ENCODE measurements at regions not wholly inside any gene's neighbourhood (a gene's known extent, or its start where the extent isn't known, plus 50 kb on each side); places are given as distances from the start of the nearest gene placed in this dataset.

DNA sequence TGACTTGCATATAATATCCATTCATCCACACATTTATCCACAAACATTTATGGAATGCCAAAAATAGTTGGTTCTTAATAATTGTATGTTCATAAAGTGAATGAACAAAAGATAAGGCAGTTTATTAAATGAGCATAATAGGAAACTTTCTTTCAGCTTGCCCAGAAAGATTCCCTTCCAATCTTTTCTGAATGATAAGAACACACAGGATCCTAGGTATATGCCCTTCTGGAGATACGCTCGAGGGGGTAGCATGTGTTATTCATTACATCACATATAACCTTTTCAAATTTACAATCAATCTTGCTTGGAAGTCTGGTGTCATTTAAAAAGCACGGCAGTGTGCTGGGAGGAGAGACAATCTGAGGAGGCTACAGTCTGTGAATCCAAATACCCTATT is 80.4 kb upstream of the PDK4 start:
- H3K9me3 Mint-ChIP-seq, result peaks cover 0 to 8% (median 1%) of the 10 kb centered on the region in 7 donors
- H3K4me3 ChIP-seq (ENCODE audit: low read depth, low read length), result no peak overlapping the region
- H3K27me3 Mint-ChIP-seq, result peaks cover 4% of the 10 kb centered on the region
- no peaks in the 10 kb centered on the region for H3K9me3 ChIP-seq (ENCODE audit: control insufficient read depth in 2 of 2, low read length in 2 of 2)
- H3K36me3 ChIP-seq (ENCODE audit: control insufficient read depth, insufficient read depth, low read length), result no peaks in the 10 kb centered on the region
- no peaks in the 10 kb centered on the region for H3K36me3 Mint-ChIP-seq
- H3K27ac Mint-ChIP-seq, result no peak overlapping the region
- H3K4me1 ChIP-seq (ENCODE audit: control insufficient read depth, insufficient read depth, low read length, poor library complexity, severe bottlenecking), result no peaks in the 10 kb centered on the region
- H3K4me1 Mint-ChIP-seq, result no peaks in the 10 kb centered on the region
- DNase-seq, result no peak
- no peak overlapping the region for H3K27ac ChIP-seq (ENCODE audit: insufficient read depth, low read length, poor library complexity, severe bottlenecking)
- H3K27me3 ChIP-seq (ENCODE audit: control insufficient read depth, insufficient read depth, low read length), result no peaks in the 10 kb centered on the region
- H3K4me3 Mint-ChIP-seq, result no peak overlapping the region
- no peak for ATAC-seq (ENCODE audit: low read depth in 2 of 2)

DNA sequence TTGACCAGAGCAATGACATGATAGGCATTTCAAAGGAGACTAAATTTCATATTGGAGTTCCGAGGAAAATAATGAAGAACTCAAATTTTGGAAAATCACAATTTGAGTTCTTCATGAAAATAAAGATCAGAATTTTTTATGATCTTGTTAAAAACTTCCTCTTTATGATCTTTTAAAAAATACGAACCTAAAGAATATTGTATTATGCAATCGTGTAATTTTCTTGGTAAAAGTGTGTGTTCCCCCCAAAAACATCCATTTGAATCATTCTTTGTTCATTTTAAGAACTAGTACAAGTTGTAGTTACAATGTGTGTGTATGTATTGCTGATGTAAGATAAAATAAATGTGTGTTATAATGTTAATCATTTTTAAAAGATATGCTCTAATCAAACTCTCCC is 79.3 kb upstream of the PDK4 start:
- peaks cover 0 to 5% (median 1%) of the 10 kb centered on the region in 7 donors for H3K9me3 Mint-ChIP-seq
- ATAC-seq (ENCODE audit: low read depth in 2 of 2), result no peak

DNA sequence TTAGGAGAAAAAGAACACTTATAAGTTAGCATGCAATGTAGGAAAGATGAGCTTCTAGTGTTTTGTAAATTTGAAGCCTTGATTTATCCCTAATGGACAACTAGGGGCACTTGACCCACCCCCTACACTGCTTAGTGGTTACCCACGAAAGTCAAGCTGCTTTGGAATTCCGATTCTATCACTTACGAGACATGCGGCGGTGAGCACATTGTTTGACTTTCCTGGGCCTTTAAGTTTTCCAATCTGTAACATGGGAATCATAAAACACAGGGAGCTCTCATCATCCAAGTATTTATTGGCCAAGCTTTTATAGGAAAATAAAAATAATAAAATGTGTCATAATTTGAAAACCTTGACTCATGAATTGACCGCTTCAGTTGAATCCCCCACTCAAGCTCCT is 78.7 kb upstream of the PDK4 start:
- H3K27ac ChIP-seq (ENCODE audit: insufficient read depth, low read length, poor library complexity, severe bottlenecking), result no peak overlapping the region
- no peaks in the 10 kb centered on the region for H3K4me1 ChIP-seq (ENCODE audit: control insufficient read depth, insufficient read depth, low read length, poor library complexity, severe bottlenecking)
- no peaks in the 10 kb centered on the region for H3K4me1 Mint-ChIP-seq
- H3K27ac Mint-ChIP-seq, result no peak overlapping the region
- DNase-seq, result no peak
- H3K27me3 Mint-ChIP-seq, result peaks cover 4% of the 10 kb centered on the region
- H3K9me3 ChIP-seq (ENCODE audit: control insufficient read depth in 2 of 2, low read length in 2 of 2), result no peaks in the 10 kb centered on the region
- H3K36me3 ChIP-seq (ENCODE audit: control insufficient read depth, insufficient read depth, low read length), result no peaks in the 10 kb centered on the region
- no peaks in the 10 kb centered on the region for H3K36me3 Mint-ChIP-seq
- ATAC-seq (ENCODE audit: low read depth in 2 of 2), result no peak
- H3K9me3 Mint-ChIP-seq, result peaks cover 0 to 5% (median 1%) of the 10 kb centered on the region in 7 donors
- no peaks in the 10 kb centered on the region for H3K27me3 ChIP-seq (ENCODE audit: control insufficient read depth, insufficient read depth, low read length)
- H3K4me3 ChIP-seq (ENCODE audit: low read depth, low read length), result no peak overlapping the region
- no peak overlapping the region for H3K4me3 Mint-ChIP-seq

More for the DNA sequence above, 79.3 kb upstream of the PDK4 start:
- H3K27me3 Mint-ChIP-seq, result peaks cover 4% of the 10 kb centered on the region
- H3K4me3 Mint-ChIP-seq, result no peak overlapping the region
- no peaks in the 10 kb centered on the region for H3K9me3 ChIP-seq (ENCODE audit: control insufficient read depth in 2 of 2, low read length in 2 of 2)
- no peak overlapping the region for H3K27ac Mint-ChIP-seq
- no peaks in the 10 kb centered on the region for H3K36me3 Mint-ChIP-seq
- H3K36me3 ChIP-seq (ENCODE audit: control insufficient read depth, insufficient read depth, low read length), result no peaks in the 10 kb centered on the region
- H3K27ac ChIP-seq (ENCODE audit: insufficient read depth, low read length, poor library complexity, severe bottlenecking), result no peak overlapping the region
- no peaks in the 10 kb centered on the region for H3K4me1 Mint-ChIP-seq
- no peaks in the 10 kb centered on the region for H3K4me1 ChIP-seq (ENCODE audit: control insufficient read depth, insufficient read depth, low read length, poor library complexity, severe bottlenecking)
- no peak overlapping the region for H3K4me3 ChIP-seq (ENCODE audit: low read depth, low read length)
- no peak for DNase-seq
- H3K27me3 ChIP-seq (ENCODE audit: control insufficient read depth, insufficient read depth, low read length), result no peaks in the 10 kb centered on the region

DNA sequence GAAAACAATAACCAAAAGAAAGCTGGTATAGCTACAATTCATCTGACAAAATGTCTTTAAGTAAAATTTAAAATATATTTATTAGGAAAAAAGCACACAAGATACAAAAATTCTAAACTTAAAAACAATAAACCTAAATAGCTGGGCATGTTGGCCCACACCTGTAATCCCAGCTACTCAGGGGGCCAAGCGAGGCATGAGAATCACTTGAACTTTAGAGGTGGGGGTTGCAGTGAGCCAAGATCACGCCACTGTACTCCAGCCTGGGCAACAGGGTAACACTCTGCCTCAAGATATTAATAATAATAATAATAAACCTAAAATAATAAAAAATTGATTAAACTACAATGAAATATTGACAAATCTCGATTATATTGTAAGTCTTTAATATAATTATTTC is 77.8 kb upstream of the PDK4 start:
- Mint-ChIP-seq H3K27me3 (peaks cover 4% of the 10 kb centered on the region), H3K4me1 (no peaks in the 10 kb centered on the region), H3K36me3 (no peaks in the 10 kb centered on the region), H3K27ac (no peak overlapping the region), H3K9me3 (peaks cover 0 to 4% (median under 1%) of the 10 kb centered on the region in 7 donors), H3K4me3 (no peak overlapping the region)
- no peaks in the 10 kb centered on the region for H3K4me1 ChIP-seq (ENCODE audit: control insufficient read depth, insufficient read depth, low read length, poor library complexity, severe bottlenecking)
- H3K27me3 ChIP-seq (ENCODE audit: control insufficient read depth, insufficient read depth, low read length), result no peaks in the 10 kb centered on the region
- no peak overlapping the region for H3K4me3 ChIP-seq (ENCODE audit: low read depth, low read length)
- no peak for ATAC-seq (ENCODE audit: low read depth in 2 of 2)
- H3K9me3 ChIP-seq (ENCODE audit: control insufficient read depth in 2 of 2, low read length in 2 of 2), result no peaks in the 10 kb centered on the region
- no peaks in the 10 kb centered on the region for H3K36me3 ChIP-seq (ENCODE audit: control insufficient read depth, insufficient read depth, low read length)
- no peak for DNase-seq
- H3K27ac ChIP-seq (ENCODE audit: insufficient read depth, low read length, poor library complexity, severe bottlenecking), result no peak overlapping the region

DNA sequence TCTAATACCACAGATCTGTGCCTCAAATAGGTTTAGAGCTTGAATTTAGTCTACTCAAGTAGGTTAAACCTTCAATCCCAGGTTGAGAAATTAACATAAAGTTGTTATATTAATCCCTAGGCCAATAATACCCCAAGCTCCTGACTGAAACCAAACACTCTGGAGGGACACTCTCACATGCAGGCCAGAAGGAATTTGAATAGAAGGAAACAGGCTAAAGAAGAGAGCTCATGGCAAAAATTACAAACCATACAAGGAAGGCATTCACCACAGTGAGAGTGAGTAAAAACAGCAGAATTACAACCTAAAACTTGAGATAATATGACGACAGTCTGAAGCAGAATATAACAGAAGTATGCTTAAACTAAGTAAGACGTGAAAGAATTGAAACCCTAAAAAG is 76.1 kb upstream of the PDK4 start:
- DNase-seq (no peak), ATAC-seq (ENCODE audit: low read depth in 2 of 2) (no peak)
- Mint-ChIP-seq H3K27me3 (no peaks in the 10 kb centered on the region), H3K36me3 (no peaks in the 10 kb centered on the region), H3K9me3 (peaks cover 0 to 4% (median 0%) of the 10 kb centered on the region in 7 donors), H3K4me3 (no peak overlapping the region), H3K4me1 (no peaks in the 10 kb centered on the region), H3K27ac (no peak overlapping the region)
- H3K4me3 ChIP-seq (ENCODE audit: low read depth, low read length), result no peak overlapping the region
- no peaks in the 10 kb centered on the region for H3K27me3 ChIP-seq (ENCODE audit: control insufficient read depth, insufficient read depth, low read length)
- H3K36me3 ChIP-seq (ENCODE audit: control insufficient read depth, insufficient read depth, low read length), result no peaks in the 10 kb centered on the region
- H3K4me1 ChIP-seq (ENCODE audit: control insufficient read depth, insufficient read depth, low read length, poor library complexity, severe bottlenecking), result no peaks in the 10 kb centered on the region
- H3K27ac ChIP-seq (ENCODE audit: insufficient read depth, low read length, poor library complexity, severe bottlenecking), result no peak overlapping the region
- H3K9me3 ChIP-seq (ENCODE audit: control insufficient read depth in 2 of 2, low read length in 2 of 2), result no peaks in the 10 kb centered on the region

DNA sequence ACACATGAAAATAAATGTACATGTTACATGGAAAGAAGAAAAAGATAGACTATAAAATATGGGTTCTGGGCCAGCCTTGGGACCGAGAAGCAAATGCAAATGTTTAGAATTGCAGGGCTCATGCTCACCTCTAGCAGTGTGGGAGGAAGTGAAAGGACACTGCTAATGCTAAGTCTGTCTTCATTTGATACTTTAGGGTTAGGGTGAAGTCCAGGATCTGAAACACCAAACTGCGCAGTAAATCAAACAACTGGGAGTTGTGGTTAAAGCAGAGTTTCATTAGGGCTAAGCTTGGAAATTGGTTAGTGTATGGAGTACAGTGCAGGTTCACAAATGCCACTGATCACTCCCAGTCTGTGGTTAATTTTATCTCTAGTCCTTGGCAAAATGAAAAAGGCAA is 73.2 kb upstream of the PDK4 start:
- Histone ChIP-seq H3K36me3 (ENCODE audit: control insufficient read depth, insufficient read depth, low read length) (no peaks in the 10 kb centered on the region), H3K27me3 (ENCODE audit: control insufficient read depth, insufficient read depth, low read length) (no peaks in the 10 kb centered on the region), H3K4me3 (ENCODE audit: low read depth, low read length) (no peak overlapping the region), H3K27ac (ENCODE audit: insufficient read depth, low read length, poor library complexity, severe bottlenecking) (no peak overlapping the region), H3K4me1 (ENCODE audit: control insufficient read depth, insufficient read depth, low read length, poor library complexity, severe bottlenecking) (no peaks in the 10 kb centered on the region), H3K9me3 (ENCODE audit: control insufficient read depth in 2 of 2, low read length in 2 of 2) (no peaks in the 10 kb centered on the region)
- Mint-ChIP-seq H3K4me3 (no peak overlapping the region), H3K27ac (no peak overlapping the region), H3K36me3 (no peaks in the 10 kb centered on the region), H3K27me3 (no peaks in the 10 kb centered on the region), H3K9me3 (peaks cover 0 to 4% (median 0%) of the 10 kb centered on the region in 7 donors), H3K4me1 (no peaks in the 10 kb centered on the region)
- ATAC-seq (ENCODE audit: low read depth in 2 of 2) (no peak), DNase-seq (no peak)

DNA sequence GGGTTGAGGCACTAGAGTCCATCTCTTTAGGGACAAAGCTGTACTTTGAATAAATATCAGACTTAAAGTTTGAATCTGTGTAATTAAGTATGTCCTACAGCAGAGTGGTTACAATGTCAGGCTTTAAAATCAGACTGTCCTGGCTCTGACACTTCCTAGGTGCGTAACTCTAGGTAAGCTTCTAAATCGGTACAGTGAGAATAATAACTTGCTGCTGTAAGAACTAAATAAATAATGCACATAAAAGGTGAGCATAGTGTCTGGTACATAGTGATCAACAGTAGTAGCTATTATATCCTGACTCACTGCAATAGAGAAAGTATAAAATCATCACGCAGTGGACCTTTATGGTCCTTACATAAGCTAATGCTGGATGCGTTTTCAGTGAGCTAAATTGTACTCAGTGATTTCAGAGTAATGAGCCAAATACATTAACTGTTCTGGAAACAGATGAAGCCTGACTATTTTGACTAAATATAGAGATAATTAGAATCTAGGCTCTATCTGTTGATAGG is 72.2 kb upstream of the PDK4 start:
- Histone ChIP-seq H3K4me3 (ENCODE audit: low read depth, low read length) (no peak overlapping the region), H3K27ac (ENCODE audit: insufficient read depth, low read length, poor library complexity, severe bottlenecking) (no peak overlapping the region), H3K9me3 (ENCODE audit: control insufficient read depth in 2 of 2, low read length in 2 of 2) (no peaks in the 10 kb centered on the region), H3K27me3 (ENCODE audit: control insufficient read depth, insufficient read depth, low read length) (no peaks in the 10 kb centered on the region), H3K36me3 (ENCODE audit: control insufficient read depth, insufficient read depth, low read length) (no peaks in the 10 kb centered on the region), H3K4me1 (ENCODE audit: control insufficient read depth, insufficient read depth, low read length, poor library complexity, severe bottlenecking) (no peaks in the 10 kb centered on the region)
- Mint-ChIP-seq H3K4me1 (no peaks in the 10 kb centered on the region), H3K4me3 (no peak overlapping the region), H3K27me3 (no peaks in the 10 kb centered on the region), H3K9me3 (peaks cover 0 to 4% (median 0%) of the 10 kb centered on the region in 7 donors), H3K36me3 (no peaks in the 10 kb centered on the region), H3K27ac (no peak overlapping the region)
- ATAC-seq (ENCODE audit: low read depth in 2 of 2), result no peak
- no peak for DNase-seq

DNA sequence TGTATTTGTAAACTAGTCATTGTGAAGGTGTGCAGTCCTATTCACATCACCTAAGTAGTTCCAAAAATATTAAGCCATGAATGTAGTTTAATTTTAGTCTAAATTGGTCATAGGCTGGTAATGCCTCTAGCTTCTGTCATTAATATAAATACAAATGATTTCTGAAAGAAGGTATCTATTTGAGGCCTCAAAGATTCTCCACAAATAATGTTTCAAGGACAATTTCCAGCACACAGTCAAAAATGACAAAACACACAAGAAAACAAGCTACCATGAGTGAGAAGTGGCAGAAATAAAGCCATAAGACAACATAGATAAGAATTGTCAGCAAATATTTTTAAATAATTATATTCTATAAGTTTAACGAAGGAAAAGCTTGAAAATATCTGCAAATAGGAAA is 66.7 kb upstream of the PDK4 start:
- no peaks in the 10 kb centered on the region for H3K4me1 Mint-ChIP-seq
- Histone ChIP-seq H3K9me3 (ENCODE audit: control insufficient read depth in 2 of 2, low read length in 2 of 2) (peaks cover 2 to 7% of the 10 kb centered on the region in 2 experiments), H3K27ac (ENCODE audit: insufficient read depth, low read length, poor library complexity, severe bottlenecking) (no peak overlapping the region), H3K4me1 (ENCODE audit: control insufficient read depth, insufficient read depth, low read length, poor library complexity, severe bottlenecking) (no peaks in the 10 kb centered on the region), H3K27me3 (ENCODE audit: control insufficient read depth, insufficient read depth, low read length) (no peaks in the 10 kb centered on the region), H3K36me3 (ENCODE audit: control insufficient read depth, insufficient read depth, low read length) (no peaks in the 10 kb centered on the region), H3K4me3 (ENCODE audit: low read depth, low read length) (no peak overlapping the region)
- H3K27ac Mint-ChIP-seq, result no peak overlapping the region
- H3K9me3 Mint-ChIP-seq, result peaks cover 0 to 8% (median 6%) of the 10 kb centered on the region in 7 donors
- no peak overlapping the region for H3K4me3 Mint-ChIP-seq
- no peak for ATAC-seq (ENCODE audit: low read depth in 2 of 2)
- no peaks in the 10 kb centered on the region for H3K27me3 Mint-ChIP-seq
- no peaks in the 10 kb centered on the region for H3K36me3 Mint-ChIP-seq
- DNase-seq, result no peak

Data from CD4-positive, CD25-positive, alpha-beta regulatory T cell (primary cell).